ENCODE measurements at regions not wholly inside any gene's neighbourhood (a gene's known extent, or its start where the extent isn't known, plus 50 kb on each side); places are given as distances from the start of the nearest gene placed in this dataset.
A peak's percentile ranks its signal among the peaks of the same experiment; 100 is the strongest.

DNA sequence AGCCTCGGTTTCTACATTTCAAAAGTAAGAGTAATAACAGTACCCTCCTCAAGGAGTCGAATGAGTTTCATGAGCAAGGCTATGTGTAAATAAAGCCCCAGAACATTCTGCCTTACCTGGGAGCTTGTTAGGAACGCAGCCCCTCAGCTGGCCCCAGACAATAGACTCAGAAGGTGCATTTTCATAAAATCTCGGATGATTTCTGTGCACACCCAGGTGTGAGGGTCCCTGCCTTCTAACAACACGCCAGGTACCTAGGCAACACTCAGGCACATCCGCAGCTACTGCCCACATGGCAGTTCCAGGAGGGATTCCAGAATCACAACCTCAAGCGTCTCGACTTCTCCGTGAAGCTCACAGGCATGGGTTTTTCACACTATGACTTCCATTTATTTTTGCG is 226.5 kb upstream of the CDH4 start:
- no peak for DNase-seq

DNA sequence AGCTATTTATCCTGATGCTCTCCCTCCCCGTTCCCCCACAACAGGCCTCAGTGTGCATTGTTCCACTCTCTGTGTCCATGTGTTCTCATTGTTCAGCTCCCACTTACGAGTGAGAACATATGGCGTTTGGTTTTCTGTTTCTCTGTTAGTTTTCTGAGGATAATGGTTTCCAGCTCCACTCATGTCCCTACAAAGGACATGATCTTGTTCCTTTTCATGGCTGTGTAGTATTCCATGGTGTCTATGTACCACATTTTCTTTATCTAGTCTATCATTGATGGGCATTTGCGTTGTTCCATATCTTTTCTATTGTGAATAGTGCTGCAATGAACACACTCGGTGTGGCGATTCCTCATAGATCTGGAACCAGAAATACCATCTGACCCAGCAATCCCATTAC is 225.9 kb upstream of the CDH4 start:
- no peak for DNase-seq

DNA sequence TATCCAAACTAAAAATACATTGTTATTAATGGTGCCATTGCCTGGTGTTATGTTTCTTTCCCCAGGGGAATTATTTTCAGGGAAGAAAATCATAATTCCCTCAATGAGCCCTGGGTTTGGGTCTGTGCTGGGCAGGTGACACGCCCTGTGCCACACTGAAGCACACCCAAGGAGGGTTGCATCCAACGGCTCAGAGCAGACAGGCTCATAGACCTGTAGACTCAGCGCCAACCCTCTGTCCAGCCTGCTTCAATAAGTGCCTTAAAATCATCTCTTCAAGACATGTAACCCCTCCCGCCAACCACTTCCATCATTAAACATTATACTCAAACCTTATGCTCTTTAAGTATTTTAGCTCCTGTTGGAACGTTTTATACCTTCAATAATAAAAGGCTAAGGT is 225.3 kb upstream of the CDH4 start:
- no peak for DNase-seq

DNA sequence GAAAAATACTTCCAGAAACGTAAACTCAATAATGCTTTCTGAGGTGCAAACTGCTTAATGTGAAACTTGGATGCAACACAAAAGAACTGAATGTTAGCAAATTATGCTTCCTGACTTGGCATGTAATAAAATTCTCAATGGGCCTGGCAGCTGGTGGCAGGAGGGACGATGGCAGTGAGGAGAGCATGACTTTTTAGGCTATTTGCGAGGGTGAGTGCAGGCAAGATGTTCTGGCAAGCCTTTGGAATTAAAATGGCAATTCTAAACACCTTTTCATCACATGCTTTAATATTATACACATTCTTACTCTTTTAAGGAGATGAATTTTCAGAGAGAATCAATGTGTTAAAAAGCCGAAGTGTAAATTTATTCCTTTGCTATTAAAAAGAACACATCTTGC is 224.8 kb upstream of the CDH4 start:
- DNase-seq: no peak

DNA sequence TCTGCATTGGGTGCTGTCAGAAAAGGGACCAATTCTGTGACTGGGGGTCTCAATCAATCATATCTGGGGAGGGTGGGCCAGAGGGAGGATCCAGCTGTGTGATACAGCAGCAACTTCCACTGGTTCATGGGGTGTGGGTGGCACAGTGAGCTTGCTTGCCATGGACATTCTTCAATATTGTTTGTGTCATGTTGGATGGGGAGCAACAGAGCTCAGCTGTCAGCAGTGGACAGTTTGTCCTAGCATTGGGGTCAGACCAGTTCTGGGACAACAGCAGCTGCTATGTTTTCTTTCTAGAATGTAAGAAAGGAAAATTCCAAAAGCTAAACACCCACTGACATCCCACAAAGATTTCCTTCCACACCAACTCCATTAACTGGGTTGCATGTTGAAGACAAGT is 221.9 kb upstream of the CDH4 start:
- DNase-seq: no peak

DNA sequence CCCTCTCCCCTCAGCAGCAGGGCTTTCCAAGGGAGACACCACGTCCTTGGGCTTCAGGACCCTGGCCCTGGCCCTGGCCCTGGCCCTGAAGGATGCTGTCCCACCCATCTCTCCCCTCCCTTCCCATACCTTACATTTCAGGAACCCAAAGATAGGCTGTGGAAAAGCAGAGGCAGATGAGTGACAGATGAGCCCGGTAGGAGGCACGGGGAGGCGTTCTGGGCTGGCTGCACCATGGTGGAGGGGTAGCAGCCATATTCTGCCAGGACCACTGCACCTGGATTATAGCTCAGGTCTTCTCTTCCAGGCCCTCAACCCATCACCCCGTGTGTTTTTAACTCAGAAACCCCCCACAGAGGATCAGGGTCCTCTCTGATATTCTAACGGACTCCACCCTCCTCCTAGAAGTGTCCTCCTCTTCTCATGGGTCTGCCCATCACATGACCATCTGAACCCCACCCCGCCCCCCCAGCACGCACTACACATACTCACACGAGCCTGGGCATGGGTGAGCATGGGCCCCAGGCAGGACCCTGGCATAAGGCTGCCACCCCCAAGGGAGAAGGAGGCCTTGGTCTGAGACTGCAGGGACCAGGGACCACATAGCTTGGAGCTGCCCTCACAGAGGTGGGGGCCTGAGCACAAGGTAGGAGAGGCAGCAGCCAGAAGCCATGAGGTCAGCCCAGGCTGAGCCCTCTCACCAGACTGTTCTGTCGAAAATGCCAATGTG is 220.8 kb upstream of the CDH4 start:
- no peak for DNase-seq

DNA sequence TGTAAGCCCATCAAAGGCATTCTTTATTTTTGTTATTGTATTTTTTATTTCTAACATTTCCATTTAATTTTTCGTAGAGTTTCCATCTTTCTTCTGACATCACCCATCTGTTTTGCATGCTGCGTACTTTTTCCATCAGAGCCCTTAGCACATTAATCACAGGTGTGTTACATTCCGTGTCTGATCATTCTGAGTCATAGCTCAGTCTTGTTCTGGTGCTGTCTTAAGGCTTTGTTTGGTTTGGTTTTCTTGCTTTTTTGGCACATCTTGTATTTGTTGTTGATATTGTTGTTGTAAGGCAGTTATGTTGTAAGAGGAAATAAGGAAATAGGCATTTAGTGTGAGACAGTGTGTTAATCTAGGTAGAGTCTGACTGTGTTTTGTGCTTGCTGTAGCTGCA is 214.6 kb upstream of the CDH4 start:
- no peak for DNase-seq

DNA sequence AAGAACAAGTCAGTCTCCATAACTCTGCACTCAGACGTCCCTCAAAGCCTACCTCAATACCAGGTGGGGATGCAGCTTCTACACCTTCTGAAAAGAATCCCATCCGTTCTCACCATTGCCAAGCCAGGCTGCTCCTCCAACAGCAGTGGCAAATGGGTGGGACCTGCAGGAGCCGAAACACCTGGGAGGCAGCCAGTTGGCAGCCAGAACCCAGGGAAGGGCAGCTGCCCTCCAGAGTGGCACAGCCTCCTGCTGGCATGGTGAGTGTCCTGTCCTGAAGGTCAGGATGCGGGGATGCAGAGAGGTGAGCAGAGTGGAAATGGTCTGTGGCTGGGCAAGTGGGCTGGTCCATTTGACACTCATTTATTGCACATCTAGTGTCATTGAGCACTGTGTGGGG is 210.6 kb upstream of the CDH4 start:
- DNase-seq: no peak

DNA sequence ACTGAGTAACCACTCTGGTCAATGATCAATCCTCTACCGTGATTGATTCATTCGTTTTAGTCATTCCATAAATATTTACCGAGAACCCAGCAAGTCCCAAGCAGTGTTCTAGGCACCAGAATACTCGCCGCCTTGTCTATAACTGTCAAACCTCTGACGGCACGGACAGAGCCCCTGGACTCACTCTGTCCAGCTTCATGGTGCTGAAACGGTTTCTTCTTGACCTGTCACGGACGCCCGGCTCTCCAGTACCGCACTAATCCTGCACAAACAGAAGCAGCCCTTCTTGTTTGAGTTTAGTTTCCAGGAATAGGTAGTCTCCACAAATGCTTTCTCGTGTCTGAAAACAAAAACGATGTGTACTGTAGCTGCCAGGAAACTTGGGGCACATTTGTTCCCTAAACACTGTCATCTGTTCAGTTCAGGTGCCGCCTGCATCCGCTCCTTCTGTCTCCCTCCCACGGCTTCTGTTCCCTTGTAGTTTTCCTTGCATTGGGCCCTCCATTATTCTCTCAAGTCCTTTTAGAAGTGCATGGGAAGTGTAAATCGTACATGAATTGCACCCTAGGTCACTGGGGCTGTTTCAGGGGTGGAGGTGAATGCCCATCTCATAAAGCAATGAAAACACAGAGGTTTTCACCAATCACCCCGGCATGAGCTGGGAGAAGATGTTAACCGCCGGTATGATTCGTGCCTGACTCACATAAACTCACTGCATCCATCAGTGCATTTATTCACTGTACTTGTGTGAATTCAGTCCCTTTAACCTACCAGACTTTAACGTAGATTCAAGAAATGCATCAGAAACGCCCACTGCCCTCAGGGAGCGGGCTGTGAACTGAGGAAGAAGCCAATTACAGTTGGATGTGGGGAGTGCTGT is 209.3 kb upstream of the CDH4 start:
- no peak for DNase-seq

DNA sequence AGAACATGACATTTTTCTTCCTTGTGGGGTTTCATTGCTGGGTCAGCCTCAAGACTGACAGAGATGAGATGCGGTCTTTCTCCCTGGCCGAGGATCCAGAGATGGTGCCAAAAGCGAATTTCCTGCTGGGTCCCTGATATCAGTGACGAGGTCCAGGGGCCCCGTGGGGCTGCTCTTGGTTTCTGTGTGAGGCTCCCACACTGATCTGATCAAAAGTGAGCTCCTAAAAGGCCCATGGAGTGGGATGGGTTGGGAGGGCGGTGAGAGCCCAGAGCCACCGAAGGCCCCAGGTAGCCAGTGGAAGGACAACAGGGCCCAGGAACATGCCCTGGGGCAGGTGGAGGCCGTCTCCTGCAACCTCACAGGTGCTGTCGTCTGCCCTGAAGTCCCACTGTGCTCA is 208.4 kb upstream of the CDH4 start:
- no peak for DNase-seq

DNA sequence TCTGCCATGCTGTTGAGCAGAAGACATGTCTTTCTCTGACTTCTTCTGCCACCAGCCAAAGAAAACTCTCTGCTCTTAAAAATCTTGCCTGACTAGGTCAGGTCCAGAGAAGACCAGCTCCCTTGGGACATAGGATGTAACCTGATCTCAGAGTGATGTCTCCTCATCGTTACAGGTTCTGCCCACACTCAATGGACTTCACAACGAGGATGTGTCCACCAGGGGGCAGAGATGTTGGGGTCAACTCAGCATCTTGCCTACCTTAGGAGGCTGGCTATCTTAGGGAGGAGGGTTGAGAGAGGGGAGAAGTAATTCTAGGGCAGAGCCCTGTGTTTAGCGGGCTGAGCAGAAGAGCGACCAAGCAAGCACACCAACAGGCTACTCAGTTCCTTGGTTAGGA is 207.6 kb upstream of the CDH4 start:
- no peak for DNase-seq

DNA sequence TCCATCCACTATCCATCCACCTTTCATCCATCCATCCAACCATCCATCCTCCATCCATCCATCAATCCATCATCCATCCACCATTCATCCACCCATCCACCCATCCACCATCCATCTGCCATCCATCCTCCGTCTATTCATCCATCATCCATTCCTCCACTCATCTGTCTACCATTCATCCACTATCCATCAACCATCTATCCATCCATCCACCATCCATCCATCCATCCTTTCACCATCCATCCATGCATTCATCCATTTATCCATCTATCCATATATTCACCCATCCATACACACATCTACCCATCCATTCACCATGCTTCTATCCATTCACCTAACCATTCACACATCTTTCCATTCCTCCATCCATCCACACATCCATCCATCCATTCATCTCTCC is 207.0 kb upstream of the CDH4 start:
- no peak for DNase-seq

DNA sequence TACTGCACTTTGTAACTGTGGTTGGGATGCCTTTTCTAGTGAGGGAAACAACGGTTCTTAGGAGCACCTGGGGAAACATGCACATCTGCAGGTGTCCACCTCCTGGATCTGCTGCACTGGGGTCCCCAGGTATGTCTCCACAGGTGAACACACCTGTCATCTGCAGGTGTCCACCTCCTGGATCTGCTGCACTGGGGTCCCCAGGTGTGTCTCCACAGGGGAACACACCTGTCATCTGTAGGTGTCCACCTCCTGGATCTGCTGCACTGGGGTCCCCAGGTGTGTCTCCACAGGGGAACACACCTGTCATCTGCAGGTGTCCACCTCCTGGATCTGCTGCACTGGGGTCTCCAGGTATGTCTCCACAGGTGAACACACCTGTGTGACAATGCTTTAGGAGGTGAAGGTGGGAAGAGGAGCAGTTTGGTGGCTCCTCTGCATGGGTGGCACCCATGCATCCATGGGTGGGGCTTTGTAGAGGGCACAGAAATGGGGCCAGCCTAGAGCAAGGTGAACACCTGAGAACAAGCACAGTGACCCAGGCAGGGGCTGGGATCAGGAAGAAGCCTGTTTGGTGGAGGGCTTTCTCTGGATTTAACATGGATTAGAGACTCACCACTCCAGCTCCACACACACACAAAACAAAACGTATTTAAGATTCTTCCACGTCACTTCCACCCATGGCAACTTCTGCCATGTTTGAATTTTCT is 206.0 kb upstream of the CDH4 start:
- DNase-seq: peak in 1 of 14 donors; percentile 9

DNA sequence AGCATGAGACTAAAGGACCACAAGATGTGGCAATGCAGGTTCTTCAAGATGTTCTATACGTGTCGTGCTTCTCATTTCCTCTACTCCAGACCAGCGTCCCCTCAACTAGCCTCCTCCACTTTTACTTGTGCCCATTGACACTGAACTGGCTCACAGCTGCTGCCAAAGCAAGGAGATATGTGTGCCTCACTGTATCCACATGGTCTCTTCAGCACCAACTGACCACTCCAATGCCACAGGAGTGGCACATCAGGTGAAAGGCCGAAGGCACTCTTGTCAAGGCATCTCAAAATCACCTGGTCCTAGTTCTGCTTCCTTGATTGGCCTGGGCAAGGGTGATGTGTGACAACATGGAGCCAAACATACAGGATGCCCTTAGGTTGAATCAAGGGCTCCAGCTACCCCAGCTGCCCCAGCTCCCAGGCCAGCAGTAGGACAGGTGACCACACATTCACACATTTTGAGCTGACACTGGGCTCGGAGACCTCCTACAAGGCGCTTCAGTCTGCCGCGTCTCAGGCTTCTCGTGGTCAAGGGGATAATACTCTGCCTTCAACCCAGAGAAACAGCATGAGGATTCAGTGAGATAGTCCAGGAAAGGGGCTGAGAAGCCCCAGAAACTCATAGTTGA is 205.2 kb upstream of the CDH4 start:
- no peak for DNase-seq

DNA sequence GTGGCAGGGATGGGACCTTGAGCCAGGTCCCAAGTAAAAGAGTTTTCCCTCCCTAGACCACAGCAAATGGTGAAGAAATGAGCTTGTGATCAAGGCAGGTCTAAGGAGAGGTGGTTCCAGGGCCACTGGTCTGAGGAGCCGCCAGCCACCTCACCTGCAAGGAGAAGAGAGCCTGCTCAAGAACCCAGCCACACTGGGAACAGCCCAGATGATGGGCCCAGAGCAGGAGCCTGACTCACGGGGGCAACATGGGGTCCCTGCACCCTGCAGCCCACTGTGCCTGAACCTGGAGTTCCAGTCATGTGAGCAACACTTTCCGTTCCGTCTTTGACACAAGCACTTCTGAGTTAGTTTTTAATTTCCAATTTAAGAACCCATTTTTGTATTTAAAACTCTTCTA is 204.5 kb upstream of the CDH4 start:
- no peak for DNase-seq

DNA sequence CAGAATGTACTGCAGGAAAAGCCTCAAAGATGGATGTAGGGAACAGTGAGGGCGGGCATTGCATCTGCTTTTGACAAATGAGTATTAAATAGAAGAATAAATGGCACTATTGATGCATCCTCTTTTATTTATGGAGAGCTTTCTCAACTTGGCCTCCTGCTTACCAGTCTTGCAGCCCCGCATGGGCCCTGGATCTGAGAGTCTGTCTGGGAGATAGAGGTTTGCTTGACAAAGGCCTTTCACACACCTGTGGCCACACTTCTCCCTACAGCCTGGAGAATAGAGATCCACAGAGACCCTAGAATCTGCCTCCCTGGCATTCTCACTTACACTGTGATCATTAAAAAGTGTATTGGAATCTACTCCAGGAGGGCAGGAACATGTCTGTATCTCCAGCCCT is 203.8 kb upstream of the CDH4 start:
- no peak for DNase-seq

DNA sequence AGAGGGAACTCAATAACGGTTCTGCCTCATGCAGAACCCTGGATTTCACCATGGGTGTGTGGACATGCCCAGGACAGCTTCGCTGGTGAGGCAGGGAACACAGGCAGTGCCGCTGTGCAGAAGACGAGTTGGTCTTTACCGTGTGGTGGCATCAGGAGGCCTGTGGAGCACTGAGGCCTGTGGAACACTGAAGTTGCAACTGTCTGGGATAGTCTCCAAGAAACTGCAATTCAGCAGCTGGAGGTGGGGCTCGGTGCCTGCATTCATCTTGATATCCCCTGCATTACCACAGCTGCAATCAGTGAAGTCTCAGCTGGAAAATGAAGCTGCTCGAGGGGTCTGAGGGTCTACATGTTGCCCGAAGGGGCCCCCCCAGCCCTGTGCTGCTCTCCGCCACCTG is 202.4 kb upstream of the CDH4 start:
- DNase-seq: no peak

DNA sequence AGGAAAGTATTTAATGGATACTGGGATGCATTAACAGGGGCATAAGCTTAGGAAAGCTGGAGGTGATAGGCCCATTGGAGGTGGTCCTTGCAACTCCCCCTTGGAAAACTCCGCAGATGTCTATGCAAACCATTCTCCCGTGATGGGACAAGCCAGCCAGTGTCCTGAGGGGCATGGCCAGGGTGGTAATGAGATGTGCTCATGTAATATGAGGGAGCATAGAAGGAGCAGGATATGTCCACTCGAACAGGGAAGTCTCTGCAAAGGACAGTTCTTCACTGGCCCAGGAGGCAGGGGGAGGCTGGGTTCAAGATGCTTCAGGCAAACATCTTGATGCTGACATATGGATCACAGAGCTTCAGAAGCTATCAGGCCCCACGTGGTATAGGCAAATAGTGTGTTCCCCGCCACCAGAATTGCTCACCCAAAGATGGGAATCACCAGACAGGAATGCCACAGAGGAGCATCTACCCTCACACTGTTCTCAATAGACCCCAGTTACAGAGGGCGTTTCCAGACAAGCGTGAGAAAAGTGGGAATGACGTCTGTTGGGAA is 201.6 kb upstream of the CDH4 start:
- no peak for DNase-seq

DNA sequence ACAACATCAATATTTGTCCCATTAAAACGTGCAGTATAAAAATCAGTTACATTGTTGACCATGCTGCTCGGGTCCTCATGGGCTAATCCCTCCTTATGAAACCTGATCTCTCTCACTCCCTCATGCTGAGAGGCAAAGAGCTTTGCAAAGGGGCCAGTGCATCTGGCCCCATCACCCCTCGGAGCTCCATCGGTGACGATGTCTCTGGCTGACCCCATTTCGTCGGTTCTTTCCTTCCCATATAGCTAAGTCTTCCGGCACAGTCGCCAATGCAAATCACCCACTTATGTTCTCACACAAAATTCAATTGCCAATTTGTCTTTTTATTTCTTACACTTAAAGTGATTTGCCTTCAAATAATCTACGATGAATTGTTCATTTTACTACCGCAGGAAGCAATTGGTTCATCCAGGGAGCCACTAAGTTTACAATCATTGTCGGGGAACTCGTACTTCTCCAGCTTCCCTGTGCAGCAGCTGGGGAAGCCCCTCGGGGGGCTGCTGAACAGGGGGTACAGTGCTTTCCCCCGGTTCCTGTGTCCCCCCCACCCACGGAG is 199.8 kb upstream of the CDH4 start:
- no peak for DNase-seq

DNA sequence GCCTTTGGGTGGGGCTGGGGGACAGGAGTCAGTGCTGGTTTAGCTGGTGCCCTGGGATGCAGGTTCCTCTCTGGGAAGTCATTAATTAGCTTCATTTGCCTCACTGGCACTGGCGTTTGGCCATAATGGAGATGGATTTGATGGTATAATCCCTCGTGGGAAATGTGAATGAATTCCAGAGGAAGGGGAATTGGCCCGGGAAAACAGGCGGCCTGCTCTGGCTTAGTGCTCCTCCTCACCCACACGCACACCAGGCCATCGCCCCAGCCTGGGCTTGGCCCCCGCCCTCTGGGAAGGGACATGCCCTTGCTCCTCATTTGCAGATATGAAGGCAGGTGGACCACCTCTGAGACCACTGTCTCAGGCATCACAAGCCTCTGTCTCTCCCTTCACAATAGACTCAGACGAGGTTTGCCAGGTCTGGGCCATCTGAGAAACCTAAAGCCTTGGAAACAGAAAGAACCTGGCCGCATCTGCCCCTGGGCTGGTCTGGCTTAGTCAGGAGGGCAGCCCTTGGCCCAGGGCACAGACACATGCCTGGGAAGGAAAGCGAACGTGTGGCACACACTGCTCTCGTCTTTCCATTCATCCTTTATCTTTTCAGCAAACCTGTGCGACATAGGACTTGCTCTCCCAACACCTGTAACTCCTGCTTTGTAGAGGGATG is 199.2 kb upstream of the CDH4 start:
- no peak for DNase-seq

DNA sequence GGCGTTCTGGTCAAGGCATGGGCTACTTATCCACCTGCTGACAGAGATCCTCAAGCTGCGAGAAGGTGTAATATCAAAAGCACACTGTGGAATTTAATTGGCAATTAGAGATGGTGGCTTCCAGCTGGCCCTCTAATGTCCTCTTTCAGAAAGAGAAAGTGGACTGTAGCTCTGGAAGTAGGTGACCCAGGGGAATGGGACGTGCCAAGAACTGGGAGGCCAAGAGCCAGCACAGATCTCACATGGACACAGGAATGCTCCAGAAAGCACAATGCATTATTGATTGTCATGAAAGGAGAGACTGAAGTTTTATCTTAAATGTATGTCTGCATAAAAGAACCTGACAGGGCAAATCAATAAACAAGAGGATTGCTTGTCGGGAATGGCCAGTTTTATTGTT is 198.6 kb upstream of the CDH4 start:
- no peak for DNase-seq

DNA sequence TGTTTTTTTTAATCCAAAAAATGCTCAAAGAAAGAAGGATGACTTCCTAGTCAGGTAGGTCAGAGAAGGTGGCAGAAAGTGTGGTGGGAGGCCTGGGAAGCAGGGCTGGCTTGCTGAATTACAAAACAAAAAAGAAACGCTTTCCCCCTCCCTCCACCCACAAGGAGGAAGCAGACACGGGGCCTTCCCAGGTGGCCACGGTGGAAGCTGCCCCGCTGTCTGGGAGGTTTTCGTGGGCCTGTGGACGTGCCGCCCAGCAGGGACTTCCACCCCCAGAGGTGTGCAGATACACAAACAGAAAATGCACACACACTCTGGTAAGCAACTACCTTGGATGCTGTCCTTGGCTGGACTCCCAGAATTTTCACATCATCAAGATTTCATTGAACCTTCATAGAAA is 198.2 kb upstream of the CDH4 start:
- no peak for DNase-seq

Measured in C1 segment of cervical spinal cord (tissue), 14 donors.